ENCODE measurements at regions not wholly inside any gene's neighbourhood (a gene's known extent, or its start where the extent isn't known, plus 50 kb on each side); places are given as distances from the start of the nearest gene placed in this dataset.

GRCh38 chr4:185895351-185895750, 83.4 kb upstream of the SORBS2 start:
- no peaks in the 10 kb centered on the region for H3K27me3 ChIP-seq (ENCODE audit: low read depth, low read length)
- no peak for TF ChIP-seq CTCF (IDR thresholded peaks at IDR 0.05; ENCODE audit: low read depth, low read length)
- no peak for TF ChIP-seq EZH2phosphoT487 (IDR thresholded peaks at IDR 0.05; ENCODE audit: low read depth)
- no peaks in the 10 kb centered on the region for H3K4me1 ChIP-seq (ENCODE audit: low read length)
- H2AFZ ChIP-seq (ENCODE audit: low read depth, low read length): no peak overlapping the region
- H3K4me3 ChIP-seq (ENCODE audit: low read length): no peak overlapping the region
- H3K4me2 ChIP-seq (ENCODE audit: low read length): no peak overlapping the region
- no peaks in the 10 kb centered on the region for H3K9me3 ChIP-seq (ENCODE audit: insufficient read depth, low read length)
- no peaks in the 10 kb centered on the region for H3K79me2 ChIP-seq (ENCODE audit: low read length)
- H3K36me3 ChIP-seq (replicated peaks; ENCODE audit: low read depth, low read length): no peaks in the 10 kb centered on the region
- H3K27ac ChIP-seq (ENCODE audit: low read length): no peak overlapping the region
- no peak overlapping the region for H3K9ac ChIP-seq (ENCODE audit: low read length)
- no peaks in the 10 kb centered on the region for H4K20me1 ChIP-seq (ENCODE audit: insufficient read depth, low read length)

GRCh38 chr4:185895866-185896265, 83.9 kb upstream of the SORBS2 start:
- no peak overlapping the region for H2AFZ ChIP-seq (ENCODE audit: low read depth, low read length)
- H3K4me1 ChIP-seq (ENCODE audit: low read length): no peaks in the 10 kb centered on the region
- H3K27ac ChIP-seq (ENCODE audit: low read length): no peak overlapping the region
- H3K9me3 ChIP-seq (ENCODE audit: insufficient read depth, low read length): no peaks in the 10 kb centered on the region
- no peak overlapping the region for H3K4me2 ChIP-seq (ENCODE audit: low read length)
- no peaks in the 10 kb centered on the region for H3K36me3 ChIP-seq (replicated peaks; ENCODE audit: low read depth, low read length)
- no peaks in the 10 kb centered on the region for H4K20me1 ChIP-seq (ENCODE audit: insufficient read depth, low read length)
- no peak overlapping the region for H3K9ac ChIP-seq (ENCODE audit: low read length)
- H3K79me2 ChIP-seq (ENCODE audit: low read length): no peaks in the 10 kb centered on the region
- TF ChIP-seq CTCF (IDR thresholded peaks at IDR 0.05; ENCODE audit: low read depth, low read length) (no peak), EZH2phosphoT487 (IDR thresholded peaks at IDR 0.05; ENCODE audit: low read depth) (no peak)
- H3K27me3 ChIP-seq (ENCODE audit: low read depth, low read length): no peaks in the 10 kb centered on the region
- no peak overlapping the region for H3K4me3 ChIP-seq (ENCODE audit: low read length)

- Histone ChIP-seq H3K27me3 (ENCODE audit: low read depth, low read length) (no peaks in the 10 kb centered on the region), H3K4me1 (ENCODE audit: low read length) (no peaks in the 10 kb centered on the region), H4K20me1 (ENCODE audit: insufficient read depth, low read length) (no peaks in the 10 kb centered on the region), H3K27ac (ENCODE audit: low read length) (no peak overlapping the region), H2AFZ (ENCODE audit: low read depth, low read length) (no peak overlapping the region), H3K9ac (ENCODE audit: low read length) (no peak overlapping the region), H3K79me2 (ENCODE audit: low read length) (no peaks in the 10 kb centered on the region), H3K4me3 (ENCODE audit: low read length) (no peak overlapping the region), H3K36me3 (replicated peaks; ENCODE audit: low read depth, low read length) (no peaks in the 10 kb centered on the region), H3K9me3 (ENCODE audit: insufficient read depth, low read length) (no peaks in the 10 kb centered on the region), H3K4me2 (ENCODE audit: low read length) (no peak overlapping the region)
- TF ChIP-seq EZH2phosphoT487 (IDR thresholded peaks at IDR 0.05; ENCODE audit: low read depth) (no peak), CTCF (IDR thresholded peaks at IDR 0.05; ENCODE audit: low read depth, low read length) (no peak)
Measured at GRCh38 chr4:185896817-185897488, 85.0 kb upstream of the SORBS2 start.

GRCh38 chr4:185898413-185898812, 86.4 kb upstream of the SORBS2 start:
- no peak overlapping the region for H2AFZ ChIP-seq (ENCODE audit: low read depth, low read length)
- no peaks in the 10 kb centered on the region for H3K9me3 ChIP-seq (ENCODE audit: insufficient read depth, low read length)
- no peak overlapping the region for H3K27ac ChIP-seq (ENCODE audit: low read length)
- no peaks in the 10 kb centered on the region for H3K4me1 ChIP-seq (ENCODE audit: low read length)
- H4K20me1 ChIP-seq (ENCODE audit: insufficient read depth, low read length): no peaks in the 10 kb centered on the region
- no peak overlapping the region for H3K4me2 ChIP-seq (ENCODE audit: low read length)
- no peaks in the 10 kb centered on the region for H3K79me2 ChIP-seq (ENCODE audit: low read length)
- TF ChIP-seq EZH2phosphoT487 (IDR thresholded peaks at IDR 0.05; ENCODE audit: low read depth) (no peak), CTCF (IDR thresholded peaks at IDR 0.05; ENCODE audit: low read depth, low read length) (no peak)
- no peak overlapping the region for H3K4me3 ChIP-seq (ENCODE audit: low read length)
- H3K36me3 ChIP-seq (replicated peaks; ENCODE audit: low read depth, low read length): no peaks in the 10 kb centered on the region
- H3K27me3 ChIP-seq (ENCODE audit: low read depth, low read length): no peaks in the 10 kb centered on the region
- no peak overlapping the region for H3K9ac ChIP-seq (ENCODE audit: low read length)
